ENCODE measurements at regions not wholly inside any gene's neighbourhood (a gene's known extent, or its start where the extent isn't known, plus 50 kb on each side); places are given as distances from the start of the nearest gene placed in this dataset.
"Not testable (repeated sequence)": the region's sequence is repeated elsewhere in the genome, so short reads cannot be mapped to it uniquely, and the experiment has no call there.

DNA sequence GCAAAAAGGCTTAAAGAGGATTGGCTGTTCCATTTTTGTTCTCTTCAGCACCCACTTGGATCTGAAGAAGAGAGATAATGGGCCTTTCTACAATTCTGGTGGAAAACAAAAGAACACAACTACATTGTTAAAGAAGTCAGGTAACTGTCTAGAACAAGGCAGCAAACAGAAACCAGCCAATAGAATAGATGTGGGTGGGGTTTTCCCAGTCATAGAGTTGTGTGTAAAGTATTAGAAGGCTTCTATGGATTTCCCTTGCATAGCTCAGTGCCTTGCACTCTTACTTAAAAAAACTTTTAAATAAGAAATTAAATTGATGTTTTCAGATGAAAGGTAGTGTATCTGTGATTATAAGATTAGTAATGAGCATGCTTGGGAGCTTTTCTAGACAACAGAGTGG is 462.7 kb upstream of the ATP11B start:
- no peak for DNase-seq (ENCODE audit: low read depth in 2 of 2)
- TF ChIP-seq, protein P1, sequence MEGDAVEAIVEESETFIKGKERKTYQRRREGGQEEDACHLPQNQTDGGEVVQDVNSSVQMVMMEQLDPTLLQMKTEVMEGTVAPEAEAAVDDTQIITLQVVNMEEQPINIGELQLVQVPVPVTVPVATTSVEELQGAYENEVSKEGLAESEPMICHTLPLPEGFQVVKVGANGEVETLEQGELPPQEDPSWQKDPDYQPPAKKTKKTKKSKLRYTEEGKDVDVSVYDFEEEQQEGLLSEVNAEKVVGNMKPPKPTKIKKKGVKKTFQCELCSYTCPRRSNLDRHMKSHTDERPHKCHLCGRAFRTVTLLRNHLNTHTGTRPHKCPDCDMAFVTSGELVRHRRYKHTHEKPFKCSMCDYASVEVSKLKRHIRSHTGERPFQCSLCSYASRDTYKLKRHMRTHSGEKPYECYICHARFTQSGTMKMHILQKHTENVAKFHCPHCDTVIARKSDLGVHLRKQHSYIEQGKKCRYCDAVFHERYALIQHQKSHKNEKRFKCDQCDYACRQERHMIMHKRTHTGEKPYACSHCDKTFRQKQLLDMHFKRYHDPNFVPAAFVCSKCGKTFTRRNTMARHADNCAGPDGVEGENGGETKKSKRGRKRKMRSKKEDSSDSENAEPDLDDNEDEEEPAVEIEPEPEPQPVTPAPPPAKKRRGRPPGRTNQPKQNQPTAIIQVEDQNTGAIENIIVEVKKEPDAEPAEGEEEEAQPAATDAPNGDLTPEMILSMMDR (IDR thresholded peaks at IDR 0.05; ENCODE audit: low read depth, low read length): no peak
- H3K4me3 ChIP-seq (replicated peaks in 1 of 2; ENCODE audit: low read depth in 2 of 2, low read length in 2 of 2): no peak overlapping the region

DNA sequence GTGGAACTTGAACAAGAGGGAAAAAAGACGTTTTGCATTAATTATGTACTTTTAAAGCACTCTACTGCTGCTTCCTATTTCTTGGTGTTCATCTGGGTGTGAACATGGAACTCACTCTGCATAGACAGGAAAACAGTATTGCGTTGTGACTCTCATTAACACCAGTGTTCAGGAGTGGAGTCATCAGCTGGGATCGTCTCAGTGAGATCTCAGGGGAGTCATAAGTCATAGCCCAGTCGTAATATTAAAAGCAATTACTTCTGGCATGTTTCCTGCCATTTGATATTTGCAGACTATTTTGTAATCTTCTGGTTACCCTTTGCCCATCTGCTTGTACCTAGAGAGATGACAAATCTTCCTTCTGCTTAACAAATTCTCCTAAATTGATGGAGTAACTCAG is 462.0 kb upstream of the ATP11B start:
- no peak overlapping the region for H3K4me3 ChIP-seq (replicated peaks in 1 of 2; ENCODE audit: low read depth in 2 of 2, low read length in 2 of 2)
- no peak for DNase-seq (ENCODE audit: low read depth in 2 of 2)
- TF ChIP-seq, protein P1 (IDR thresholded peaks at IDR 0.05; ENCODE audit: low read depth, low read length): no peak

DNA sequence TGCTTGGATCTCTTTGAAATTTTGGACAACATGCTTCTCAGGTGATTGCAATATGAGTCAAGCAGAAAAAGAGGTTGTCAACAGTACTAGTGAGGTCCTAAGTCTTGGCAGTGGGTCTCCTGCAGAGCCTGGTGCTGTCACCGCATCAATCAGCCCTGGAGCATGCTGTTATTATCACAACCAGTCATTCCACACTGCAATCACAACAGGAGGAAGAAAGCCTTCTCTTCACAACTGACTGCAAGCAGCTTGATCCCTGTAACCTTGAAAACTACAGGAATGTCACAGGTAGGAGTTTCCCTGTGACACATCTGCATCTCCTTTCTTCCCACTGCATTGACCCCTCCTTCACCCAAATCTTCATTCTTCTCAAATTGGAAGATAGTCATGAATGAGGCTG is 451.1 kb upstream of the ATP11B start:
- no peak overlapping the region for H3K4me3 ChIP-seq (replicated peaks in 1 of 2; ENCODE audit: low read depth in 2 of 2, low read length in 2 of 2)
- TF ChIP-seq, protein P1 (IDR thresholded peaks at IDR 0.05; ENCODE audit: low read depth, low read length): no peak

DNA sequence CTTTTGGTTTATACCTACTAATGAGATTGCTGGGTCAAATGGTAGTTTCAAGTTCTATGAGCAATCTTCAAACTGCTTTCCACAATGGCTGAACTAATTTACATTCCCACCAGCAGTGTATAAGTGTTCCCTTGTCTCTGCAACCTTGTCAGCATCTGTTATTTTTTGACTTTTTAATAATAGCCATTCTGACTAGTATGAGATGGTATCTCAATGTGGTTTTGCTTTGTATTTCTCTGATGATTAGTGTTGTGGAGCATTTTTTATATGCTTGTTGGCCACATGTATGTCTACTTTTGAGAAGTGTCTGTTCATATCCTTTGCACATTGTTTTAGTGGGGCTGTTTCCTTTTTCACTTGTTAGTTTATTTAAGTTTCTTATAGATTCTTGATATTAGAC is 449.3 kb upstream of the ATP11B start:
- not testable (repeated sequence) for DNase-seq (ENCODE audit: low read depth in 2 of 2)

More for the DNA sequence above, 451.1 kb upstream of the ATP11B start:
- no peak for DNase-seq (ENCODE audit: low read depth in 2 of 2)

DNA sequence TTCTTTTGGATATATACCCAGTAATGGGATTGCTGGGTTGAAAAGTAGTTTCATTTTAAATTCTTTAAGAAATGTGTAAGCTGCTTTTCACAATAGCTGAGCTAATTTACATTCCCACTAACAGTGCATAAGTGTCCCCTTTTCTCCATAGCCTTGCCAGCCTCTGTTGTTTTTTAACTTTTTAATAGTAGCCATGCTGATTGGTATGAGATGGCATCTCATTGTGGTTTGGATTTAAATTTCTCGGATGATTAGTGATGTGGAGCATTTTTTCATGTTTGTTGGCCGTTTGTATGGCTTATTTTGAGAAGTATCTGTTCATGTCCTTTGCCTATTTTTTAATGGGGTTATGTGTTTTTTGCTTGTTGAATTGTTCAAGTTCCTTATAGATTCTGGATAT is 444.3 kb upstream of the ATP11B start:
- DNase-seq (ENCODE audit: low read depth in 2 of 2): no peak
- TF ChIP-seq, protein P1 (IDR thresholded peaks at IDR 0.05; ENCODE audit: low read depth, low read length): no peak
- no peak overlapping the region for H3K4me3 ChIP-seq (replicated peaks in 1 of 2; ENCODE audit: low read depth in 2 of 2, low read length in 2 of 2)

More for the DNA sequence above, 449.3 kb upstream of the ATP11B start:
- H3K4me3 ChIP-seq (replicated peaks in 1 of 2; ENCODE audit: low read depth in 2 of 2, low read length in 2 of 2): not testable (repeated sequence)

DNA sequence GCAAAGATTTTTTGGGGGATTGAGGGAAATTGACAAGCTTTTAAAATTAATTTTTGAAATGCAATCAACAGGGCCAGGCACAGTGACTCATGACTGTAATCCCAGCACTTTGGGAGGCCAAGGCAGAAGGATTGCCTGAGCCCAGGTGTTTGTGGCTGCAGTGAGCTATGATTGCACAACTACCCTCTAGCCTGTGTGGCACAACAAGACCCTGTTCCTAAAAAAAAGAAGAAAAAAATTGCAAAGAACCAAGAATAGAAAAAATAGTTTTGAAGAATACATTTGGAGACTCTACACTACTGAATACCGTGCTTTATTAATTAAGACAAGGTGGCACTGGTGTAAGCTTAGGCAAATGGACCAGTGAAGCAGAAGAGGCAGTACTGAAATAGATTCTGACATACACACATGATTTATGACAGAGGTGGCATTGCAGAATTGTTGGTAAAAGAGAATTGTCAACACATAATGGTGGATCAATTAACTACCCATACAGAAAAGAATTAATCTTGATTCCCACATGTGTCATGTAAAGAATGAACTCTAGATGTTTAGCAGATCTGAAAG is 443.3 kb upstream of the ATP11B start:
- TF ChIP-seq, protein P1 (IDR thresholded peaks at IDR 0.05; ENCODE audit: low read depth, low read length): no peak
- DNase-seq (ENCODE audit: low read depth in 2 of 2): no peak
- H3K4me3 ChIP-seq (replicated peaks in 1 of 2; ENCODE audit: low read depth in 2 of 2, low read length in 2 of 2): no peak overlapping the region

DNA sequence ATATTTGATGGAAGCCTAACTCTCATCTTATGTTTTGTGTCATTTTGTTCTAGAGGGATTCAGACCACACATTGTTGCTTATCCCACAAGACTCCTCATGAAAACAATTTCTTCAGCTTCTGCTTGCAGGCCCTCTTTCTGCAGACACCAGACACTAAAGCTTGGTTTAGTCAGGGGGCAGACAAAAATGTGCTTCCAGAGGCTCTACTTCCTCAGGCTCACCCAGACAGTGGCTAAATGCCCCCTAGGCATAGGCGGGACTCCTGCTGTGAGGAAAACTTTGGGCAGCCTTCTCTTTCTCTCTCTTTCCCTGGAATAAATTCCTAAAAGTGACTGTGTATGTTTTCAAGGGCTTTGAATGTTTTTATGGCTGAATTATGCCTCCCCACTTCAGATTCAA is 435.4 kb upstream of the ATP11B start:
- DNase-seq (ENCODE audit: low read depth in 2 of 2): no peak
- no peak overlapping the region for H3K4me3 ChIP-seq (replicated peaks in 1 of 2; ENCODE audit: low read depth in 2 of 2, low read length in 2 of 2)
- TF ChIP-seq, protein P1 (IDR thresholded peaks at IDR 0.05; ENCODE audit: low read depth, low read length): no peak

Data from cardiac fibroblast (primary cell).